Tibial nerve (tissue), 4 donors: ENCODE measurements at regions not wholly inside any gene's neighbourhood (a gene's known extent, or its start where the extent isn't known, plus 50 kb on each side); places are given as distances from the start of the nearest gene placed in this dataset.

Experiments used
- DNase-seq, 2 donors: peaks; one replicate each; pipeline ENCODE4 v3.0.0-alpha.2; 2019; ENCODE audit warnings: low spot score in 2 of 2
- H3K27ac ChIP-seq, 4 donors: fragments of 200-600 bp; sonication (generic) in 3 of 4; one replicate each; pipeline ENCODE4 v1.5.1; 2017 to 2019; ENCODE audit warnings: mild to moderate bottlenecking in 1 of 4
- H3K27me3 ChIP-seq, 2 donors: fragments of 200-600 bp; sonication (generic) in 1 of 2; one replicate each; pipeline versions ENCODE4 v1.5.1 to v1.6.0; 2017 to 2019
- H3K36me3 ChIP-seq, 3 donors: fragments of 200-600 bp; sonication (generic); one replicate each; pipeline ENCODE4 v1.5.1; 2018 to 2019
- H3K4me1 ChIP-seq, 4 donors: fragments of 200-600 bp; sonication (generic) in 3 of 4; one replicate each; pipeline ENCODE4 v1.5.1; 2017 to 2019
- H3K4me3 ChIP-seq, 4 donors: fragments of 200-600 bp; sonication (generic) in 3 of 4; one replicate each; pipeline ENCODE4 v1.5.1; 2017 to 2019; ENCODE audit warnings: mild to moderate bottlenecking in 1 of 4, moderate library complexity in 1 of 4
- H3K9me3 ChIP-seq, 4 donors: fragments of 200-600 bp; sonication (generic) in 3 of 4; one replicate each; pipeline ENCODE4 v1.5.1; 2017 to 2019
- CTCF ChIP-seq, 5 experiments: fragments of 200-600 bp in 3 of 5; fragments of 450-650 bp in 2 of 5; sonication (generic) in 3 of 5; IDR thresholded peaks; one replicate each; pipeline ENCODE4 v1.5.1; 2016 to 2019; ENCODE audit warnings: antibody characterized with exemption in 5 of 5, mild to moderate bottlenecking in 3 of 5, moderate library complexity in 2 of 5
- EP300 ChIP-seq, 2 donors: sonication (generic); formaldehyde crosslinking; IDR thresholded peaks; one replicate each; pipeline ENCODE4 v1.6.1; 2017; ENCODE audit warnings: antibody characterized with exemption in 2 of 2, mild to moderate bottlenecking in 1 of 2
- POLR2A ChIP-seq, 2 donors: fragments of 450-650 bp; IDR thresholded peaks; one replicate each; pipeline ENCODE4 v1.6.1; 2017; ENCODE audit warnings: antibody characterized with exemption in 2 of 2, mild to moderate bottlenecking in 2 of 2, moderate library complexity in 2 of 2
- WGBS, 2 donors: methylation state at CpG; one replicate each; pipeline ENCODE4 v1.1.5; 2018; 5-methylcytosine and 5-hydroxymethylcytosine counted together

DNA sequence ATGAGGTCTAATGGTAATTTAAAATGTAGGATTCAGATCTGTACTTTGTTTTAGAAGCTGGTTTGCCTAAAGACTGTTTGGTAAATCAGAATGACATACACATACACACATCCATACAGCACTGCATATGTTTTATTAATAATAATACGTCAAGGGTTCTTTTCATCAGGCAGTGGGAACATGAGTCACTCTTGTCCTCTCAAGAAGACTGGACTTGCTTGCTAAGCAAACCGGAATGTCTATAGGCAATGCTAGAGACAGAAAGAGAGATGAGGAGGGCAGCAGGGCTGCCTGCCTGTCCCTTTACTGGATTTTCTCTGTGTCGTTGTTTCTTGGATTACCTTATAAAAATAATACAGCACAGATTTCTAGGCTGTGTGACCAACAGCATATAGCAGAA, 119.1 kb upstream of the GALNT2 start:
- Histone ChIP-seq H3K27me3 (no peaks in the 10 kb centered on the region), H3K4me1 (no peaks in the 10 kb centered on the region), H3K27ac (no peak overlapping the region), H3K4me3 (no peak overlapping the region), H3K36me3 (no peaks in the 10 kb centered on the region), H3K9me3 (no peaks in the 10 kb centered on the region)
- no peak for DNase-seq
- 65 to 73% methylated on average over 3 of the region's 3 CpGs for WGBS, 2 donors
- TF ChIP-seq CTCF (IDR thresholded peaks at IDR 0.05) (no peak), POLR2A (IDR thresholded peaks at IDR 0.05) (no peak)

- Histone ChIP-seq H3K9me3 (no peaks in the 10 kb centered on the region), H3K36me3 (no peaks in the 10 kb centered on the region), H3K27me3 (no peaks in the 10 kb centered on the region), H3K4me1 (no peaks in the 10 kb centered on the region), H3K4me3 (no peak overlapping the region), H3K27ac (no peak overlapping the region)
- no peak for DNase-seq
- TF ChIP-seq CTCF (IDR thresholded peaks at IDR 0.05), result no peak
- no peak for TF ChIP-seq EP300 (IDR thresholded peaks at IDR 0.05)
- TF ChIP-seq POLR2A (IDR thresholded peaks at IDR 0.05), result no peak
- 79 to 81% methylated on average over 9 of the region's 9 CpGs for WGBS, 2 donors
Observed at GRCh38 chr1:229948438-229948837, 118.6 kb upstream of the GALNT2 start.

DNA sequence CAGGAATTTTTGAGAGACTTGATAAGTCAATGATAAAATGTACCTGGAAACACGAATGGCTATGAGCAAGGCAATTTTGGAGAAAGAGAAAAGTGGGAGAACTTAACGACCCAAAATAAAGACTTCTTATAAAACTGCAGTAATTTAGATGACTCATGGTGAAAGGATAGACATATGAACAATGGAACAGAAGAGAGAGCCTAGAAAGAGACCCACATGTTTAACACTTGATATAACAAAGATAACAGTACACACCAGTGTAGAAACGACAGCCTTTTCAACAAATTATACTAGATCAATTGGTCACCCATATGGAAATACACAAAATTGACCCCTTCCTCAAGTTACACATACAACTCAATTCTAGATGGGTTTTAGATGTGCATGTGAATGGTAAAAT, 117.5 kb upstream of the GALNT2 start:
- no peaks in the 10 kb centered on the region for H3K36me3 ChIP-seq
- H3K4me1 ChIP-seq, result no peaks in the 10 kb centered on the region
- DNase-seq, result no peak
- no peak overlapping the region for H3K4me3 ChIP-seq
- H3K9me3 ChIP-seq, result no peaks in the 10 kb centered on the region
- H3K27me3 ChIP-seq, result no peaks in the 10 kb centered on the region
- TF ChIP-seq CTCF (IDR thresholded peaks at IDR 0.05) (no peak), EP300 (IDR thresholded peaks at IDR 0.05) (no peak)
- WGBS, 2 donors, result 69 to 70% methylated on average over 3 of the region's 3 CpGs
- no peak overlapping the region for H3K27ac ChIP-seq

- TF ChIP-seq CTCF (IDR thresholded peaks at IDR 0.05), result no peak
- no peak for TF ChIP-seq POLR2A (IDR thresholded peaks at IDR 0.05)
- no peak for TF ChIP-seq EP300 (IDR thresholded peaks at IDR 0.05)
- Histone ChIP-seq H3K9me3 (no peaks in the 10 kb centered on the region), H3K36me3 (no peaks in the 10 kb centered on the region), H3K27ac (no peak overlapping the region), H3K4me1 (no peaks in the 10 kb centered on the region), H3K4me3 (no peak overlapping the region), H3K27me3 (no peaks in the 10 kb centered on the region)
- 89% methylated on average over 5 of the region's 5 CpGs for WGBS, 2 donors
- no peak for DNase-seq
Observed at GRCh38 chr1:229950020-229950419, 117.0 kb upstream of the GALNT2 start.

DNA sequence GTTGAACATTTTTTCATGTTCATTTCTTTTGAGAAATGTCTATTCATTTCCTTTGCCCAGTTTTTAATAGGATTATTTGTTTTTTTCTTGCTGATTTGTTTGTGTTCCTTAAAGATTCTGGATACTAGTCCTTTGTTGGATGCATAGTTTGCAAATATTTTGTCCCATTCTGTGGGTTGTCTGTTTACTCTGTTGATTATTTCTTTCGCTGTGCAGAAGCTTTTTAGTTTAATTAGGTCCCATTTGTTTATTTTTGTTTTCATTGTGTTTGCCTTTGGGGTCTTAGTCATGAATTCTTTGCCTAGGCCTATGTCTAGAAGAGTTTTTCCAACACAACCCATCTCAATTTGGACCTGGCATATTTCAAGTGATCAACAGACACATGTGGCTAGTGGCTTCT, 116.1 kb upstream of the GALNT2 start:
- Histone ChIP-seq H3K4me1 (no peaks in the 10 kb centered on the region), H3K27ac (no peak overlapping the region), H3K4me3 (no peak overlapping the region), H3K36me3 (no peaks in the 10 kb centered on the region), H3K9me3 (no peaks in the 10 kb centered on the region), H3K27me3 (no peaks in the 10 kb centered on the region)
- 30 to 67% methylated on average over 1 of the region's 1 CpG for whole genome bisulfite sequencing, 2 donors
- TF ChIP-seq CTCF (IDR thresholded peaks at IDR 0.05) (no peak), EP300 (IDR thresholded peaks at IDR 0.05) (no peak), POLR2A (IDR thresholded peaks at IDR 0.05) (no peak)
- no peak for DNase-seq
